ENCODE measurements at regions not wholly inside any gene's neighbourhood (a gene's known extent, or its start where the extent isn't known, plus 50 kb on each side); places are given as distances from the start of the nearest gene placed in this dataset.

- no peak overlapping the region for H3K27ac ChIP-seq (ENCODE audit: low read length, poor library complexity, severe bottlenecking)
- no peak overlapping the region for H3K4me3 ChIP-seq (ENCODE audit: insufficient read depth in 1 of 2, low read depth in 1 of 2, low read length in 2 of 2)
- H3K14ac ChIP-seq (ENCODE audit: low read length in 2 of 2) = no peak overlapping the region
- H3K9ac ChIP-seq (ENCODE audit: low read length) = no peak overlapping the region
- no peak overlapping the region for H2BK120ac ChIP-seq (ENCODE audit: low read depth, low read length)
- no peak overlapping the region for H4K91ac ChIP-seq (ENCODE audit: low read length)
- H3K18ac ChIP-seq (ENCODE audit: low read depth in 1 of 2, low read length in 2 of 2) = no peak overlapping the region
- no peak overlapping the region for H2AK5ac ChIP-seq (ENCODE audit: low read length, severe bottlenecking)
- no peaks in the 10 kb centered on the region for H3K27me3 ChIP-seq (ENCODE audit: control insufficient read depth in 1 of 2, insufficient read depth in 1 of 2, low read length in 2 of 2)
- H4K8ac ChIP-seq (ENCODE audit: low read length) = no peak overlapping the region
- H3K36me3 ChIP-seq (ENCODE audit: control insufficient read depth in 1 of 2, insufficient read depth in 2 of 2, low read depth in 1 of 2, low read length in 2 of 2) = no peaks in the 10 kb centered on the region
- H3K23ac ChIP-seq (ENCODE audit: low read length in 2 of 2) = no peak overlapping the region
- H3K79me1 ChIP-seq (replicated peaks; ENCODE audit: low read length, poor library complexity, severe bottlenecking) = no peaks in the 10 kb centered on the region
- H2BK5ac ChIP-seq (ENCODE audit: low read depth, low read length, poor library complexity, severe bottlenecking) = no peak overlapping the region
- no peak overlapping the region for H2BK12ac ChIP-seq (ENCODE audit: low read length in 2 of 2)
- no peak overlapping the region for H2BK15ac ChIP-seq (ENCODE audit: low read depth, poor library complexity, severe bottlenecking)
- H3K4me2 ChIP-seq (ENCODE audit: low read length, poor library complexity, severe bottlenecking) = no peak overlapping the region
- no peak overlapping the region for H2AFZ ChIP-seq (ENCODE audit: low read depth, low read length)
- WGBS = 90% methylated on average over 3 of the region's 3 CpGs
- DNase-seq = no peak
- no peaks in the 10 kb centered on the region for H3K4me1 ChIP-seq (ENCODE audit: control insufficient read depth, insufficient read depth, low read depth, low read length)
- no peaks in the 10 kb centered on the region for H3K9me3 ChIP-seq (ENCODE audit: control insufficient read depth, low read length)
- no peak overlapping the region for H3K4ac ChIP-seq (ENCODE audit: low read depth in 1 of 2, low read length in 2 of 2)
Observed at GRCh38 chr1:60224523-60224922, 151.0 kb upstream of the C1orf87 start.

GRCh38 chr1:60223158-60223557 is 149.6 kb upstream of the C1orf87 start:
- Histone ChIP-seq H3K9me3 (ENCODE audit: control insufficient read depth, low read length) (no peaks in the 10 kb centered on the region), H3K27ac (ENCODE audit: low read length, poor library complexity, severe bottlenecking) (no peak overlapping the region), H3K4ac (ENCODE audit: low read depth in 1 of 2, low read length in 2 of 2) (no peak overlapping the region), H3K79me1 (replicated peaks; ENCODE audit: low read length, poor library complexity, severe bottlenecking) (no peaks in the 10 kb centered on the region), H3K4me3 (ENCODE audit: insufficient read depth in 1 of 2, low read depth in 1 of 2, low read length in 2 of 2) (no peak overlapping the region), H4K91ac (ENCODE audit: low read length) (no peak overlapping the region), H3K9ac (ENCODE audit: low read length) (no peak overlapping the region), H2BK12ac (ENCODE audit: low read length in 2 of 2) (no peak overlapping the region), H3K4me1 (ENCODE audit: control insufficient read depth, insufficient read depth, low read depth, low read length) (no peaks in the 10 kb centered on the region), H2BK5ac (ENCODE audit: low read depth, low read length, poor library complexity, severe bottlenecking) (no peak overlapping the region), H2BK15ac (ENCODE audit: low read depth, poor library complexity, severe bottlenecking) (no peak overlapping the region), H2BK120ac (ENCODE audit: low read depth, low read length) (no peak overlapping the region), H3K27me3 (ENCODE audit: control insufficient read depth in 1 of 2, insufficient read depth in 1 of 2, low read length in 2 of 2) (no peaks in the 10 kb centered on the region), H3K14ac (ENCODE audit: low read length in 2 of 2) (no peak overlapping the region), H3K23ac (ENCODE audit: low read length in 2 of 2) (no peak overlapping the region), H4K8ac (ENCODE audit: low read length) (no peak overlapping the region), H3K36me3 (ENCODE audit: control insufficient read depth in 1 of 2, insufficient read depth in 2 of 2, low read depth in 1 of 2, low read length in 2 of 2) (no peaks in the 10 kb centered on the region), H2AK5ac (ENCODE audit: low read length, severe bottlenecking) (no peak overlapping the region), H3K4me2 (ENCODE audit: low read length, poor library complexity, severe bottlenecking) (no peak overlapping the region), H3K18ac (ENCODE audit: low read depth in 1 of 2, low read length in 2 of 2) (no peak overlapping the region), H2AFZ (ENCODE audit: low read depth, low read length) (no peak overlapping the region)
- WGBS = 85% methylated on average over 5 of the region's 5 CpGs
- no peak for DNase-seq

GRCh38 chr1:60222360-60223115 is 149.0 kb upstream of the C1orf87 start:
- no peak overlapping the region for H2AK5ac ChIP-seq (ENCODE audit: low read length, severe bottlenecking)
- no peaks in the 10 kb centered on the region for H3K4me1 ChIP-seq (ENCODE audit: control insufficient read depth, insufficient read depth, low read depth, low read length)
- no peak overlapping the region for H2BK12ac ChIP-seq (ENCODE audit: low read length in 2 of 2)
- no peak overlapping the region for H3K14ac ChIP-seq (ENCODE audit: low read length in 2 of 2)
- no peak overlapping the region for H2BK5ac ChIP-seq (ENCODE audit: low read depth, low read length, poor library complexity, severe bottlenecking)
- no peak overlapping the region for H3K23ac ChIP-seq (ENCODE audit: low read length in 2 of 2)
- no peak overlapping the region for H3K9ac ChIP-seq (ENCODE audit: low read length)
- no peak overlapping the region for H4K8ac ChIP-seq (ENCODE audit: low read length)
- H3K18ac ChIP-seq (ENCODE audit: low read depth in 1 of 2, low read length in 2 of 2) = no peak overlapping the region
- H2BK15ac ChIP-seq (ENCODE audit: low read depth, poor library complexity, severe bottlenecking) = no peak overlapping the region
- no peak overlapping the region for H3K27ac ChIP-seq (ENCODE audit: low read length, poor library complexity, severe bottlenecking)
- no peak overlapping the region for H3K4me3 ChIP-seq (ENCODE audit: insufficient read depth in 1 of 2, low read depth in 1 of 2, low read length in 2 of 2)
- no peak overlapping the region for H2AFZ ChIP-seq (ENCODE audit: low read depth, low read length)
- no peak overlapping the region for H3K4ac ChIP-seq (ENCODE audit: low read depth in 1 of 2, low read length in 2 of 2)
- WGBS = 84% methylated on average over 10 of the region's 11 CpGs
- DNase-seq = no peak
- no peaks in the 10 kb centered on the region for H3K9me3 ChIP-seq (ENCODE audit: control insufficient read depth, low read length)
- no peaks in the 10 kb centered on the region for H3K79me1 ChIP-seq (replicated peaks; ENCODE audit: low read length, poor library complexity, severe bottlenecking)
- H2BK120ac ChIP-seq (ENCODE audit: low read depth, low read length) = no peak overlapping the region
- no peaks in the 10 kb centered on the region for H3K36me3 ChIP-seq (ENCODE audit: control insufficient read depth in 1 of 2, insufficient read depth in 2 of 2, low read depth in 1 of 2, low read length in 2 of 2)
- no peaks in the 10 kb centered on the region for H3K27me3 ChIP-seq (ENCODE audit: control insufficient read depth in 1 of 2, insufficient read depth in 1 of 2, low read length in 2 of 2)
- H3K4me2 ChIP-seq (ENCODE audit: low read length, poor library complexity, severe bottlenecking) = no peak overlapping the region
- H4K91ac ChIP-seq (ENCODE audit: low read length) = no peak overlapping the region

- H3K27me3 ChIP-seq (ENCODE audit: control insufficient read depth in 1 of 2, insufficient read depth in 1 of 2, low read length in 2 of 2) = no peaks in the 10 kb centered on the region
- WGBS = 79% methylated on average over 5 of the region's 5 CpGs
Observed at GRCh38 chr1:60213253-60213652, 139.7 kb upstream of the C1orf87 start.

More at GRCh38 chr1:60213253-60213652, 139.7 kb upstream of the C1orf87 start:
- Histone ChIP-seq H3K14ac (ENCODE audit: low read length in 2 of 2) (no peak overlapping the region), H3K4me3 (ENCODE audit: insufficient read depth in 1 of 2, low read depth in 1 of 2, low read length in 2 of 2) (no peak overlapping the region), H3K23ac (ENCODE audit: low read length in 2 of 2) (no peak overlapping the region), H3K18ac (ENCODE audit: low read depth in 1 of 2, low read length in 2 of 2) (no peak overlapping the region), H3K4me2 (ENCODE audit: low read length, poor library complexity, severe bottlenecking) (no peak overlapping the region), H2BK12ac (ENCODE audit: low read length in 2 of 2) (no peak overlapping the region), H3K9me3 (ENCODE audit: control insufficient read depth, low read length) (peaks cover 8% of the 10 kb centered on the region), H2AK5ac (ENCODE audit: low read length, severe bottlenecking) (no peak overlapping the region), H3K4me1 (ENCODE audit: control insufficient read depth, insufficient read depth, low read depth, low read length) (no peaks in the 10 kb centered on the region), H4K91ac (ENCODE audit: low read length) (no peak overlapping the region), H3K9ac (ENCODE audit: low read length) (no peak overlapping the region), H2AFZ (ENCODE audit: low read depth, low read length) (no peak overlapping the region), H2BK15ac (ENCODE audit: low read depth, poor library complexity, severe bottlenecking) (no peak overlapping the region), H3K79me1 (replicated peaks; ENCODE audit: low read length, poor library complexity, severe bottlenecking) (no peaks in the 10 kb centered on the region), H3K36me3 (ENCODE audit: control insufficient read depth in 1 of 2, insufficient read depth in 2 of 2, low read depth in 1 of 2, low read length in 2 of 2) (no peaks in the 10 kb centered on the region), H3K4ac (ENCODE audit: low read depth in 1 of 2, low read length in 2 of 2) (no peak overlapping the region), H3K27ac (ENCODE audit: low read length, poor library complexity, severe bottlenecking) (no peak overlapping the region), H4K8ac (ENCODE audit: low read length) (no peak overlapping the region), H2BK120ac (ENCODE audit: low read depth, low read length) (no peak overlapping the region), H2BK5ac (ENCODE audit: low read depth, low read length, poor library complexity, severe bottlenecking) (no peak overlapping the region)
- DNase-seq = no peak
